T-helper 17 cell (primary cell): ENCODE measurements at regions not wholly inside any gene's neighbourhood (a gene's known extent, or its start where the extent isn't known, plus 50 kb on each side); places are given as distances from the start of the nearest gene placed in this dataset.

ENCODE experiments used
- ATAC-seq: fragments of 150-1000 bp; cut with Tn5 transposase; 2 replicates; pipeline ENCODE4 v1.10.0; 2021; ENCODE audit warnings: mild to moderate bottlenecking, moderate library complexity
- DNase-seq, 3 donors: peaks; one replicate each; pipeline versions ENCODE4 v3.0.0 to v3.0.0-alpha.2; 2020 to 2021
- H3K9me3 ChIP-seq: one replicate; pipeline ENCODE4 v1.7.0; 2013; ENCODE audit warnings: low read length, mild to moderate bottlenecking; ENCODE audit not compliant: control insufficient read depth, poor library complexity, severe bottlenecking
- H3K27ac Mint-ChIP-seq: one replicate; pipeline ENCODE4 v1.8.0; 2022; ENCODE audit warnings: mild to moderate bottlenecking, moderate library complexity, mixed read lengths
- H3K27me3 Mint-ChIP-seq: one replicate; pipeline ENCODE4 v1.8.0; 2022; ENCODE audit warnings: mixed read lengths
- H3K36me3 Mint-ChIP-seq: one replicate; pipeline ENCODE4 v1.8.0; 2022; ENCODE audit warnings: low read depth, mixed read lengths
- H3K4me1 Mint-ChIP-seq: one replicate; pipeline ENCODE4 v1.8.0; 2022; ENCODE audit warnings: mild to moderate bottlenecking, mixed read lengths
- H3K4me3 Mint-ChIP-seq: one replicate; pipeline ENCODE4 v1.8.0; 2022; ENCODE audit warnings: mild to moderate bottlenecking, moderate library complexity, mixed read lengths

- DNase-seq (no peak), ATAC-seq (no peak)
- no peak overlapping the region for H3K4me3 Mint-ChIP-seq
- H3K27ac Mint-ChIP-seq, result no peak overlapping the region
- H3K36me3 Mint-ChIP-seq, result no peaks in the 10 kb centered on the region
- no peaks in the 10 kb centered on the region for H3K4me1 Mint-ChIP-seq
- H3K9me3 ChIP-seq, result no peaks in the 10 kb centered on the region
- no peaks in the 10 kb centered on the region for H3K27me3 Mint-ChIP-seq
These were observed 1325.8 kb upstream of the PRMT6 start for GRCh38 chr1:105730701-105731100.

DNA sequence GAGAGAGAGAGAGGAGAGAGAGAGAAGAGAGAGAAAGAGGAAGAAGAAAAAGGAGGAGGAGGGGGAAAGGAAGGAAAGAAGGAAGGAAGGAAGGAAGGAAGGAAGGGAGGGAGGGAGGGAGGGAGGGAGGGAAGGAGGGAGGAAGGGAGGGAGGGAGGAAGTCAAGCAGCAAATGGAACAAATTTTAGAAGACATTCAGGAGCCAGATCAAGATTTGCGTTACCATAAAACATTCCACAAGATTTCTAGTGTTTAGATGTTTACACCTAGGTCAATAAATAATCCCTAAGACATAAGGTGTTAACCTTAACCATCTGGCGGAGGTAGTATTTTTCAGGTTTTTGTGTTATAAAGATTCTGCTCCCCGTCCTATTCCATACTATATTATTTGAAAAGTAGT lies 1320.1 kb upstream of the PRMT6 start:
- no peaks in the 10 kb centered on the region for H3K4me1 Mint-ChIP-seq
- ATAC-seq (no peak), DNase-seq (no peak)
- H3K27ac Mint-ChIP-seq, result no peak overlapping the region
- no peaks in the 10 kb centered on the region for H3K36me3 Mint-ChIP-seq
- no peak overlapping the region for H3K4me3 Mint-ChIP-seq
- no peaks in the 10 kb centered on the region for H3K27me3 Mint-ChIP-seq
- no peaks in the 10 kb centered on the region for H3K9me3 ChIP-seq

DNA sequence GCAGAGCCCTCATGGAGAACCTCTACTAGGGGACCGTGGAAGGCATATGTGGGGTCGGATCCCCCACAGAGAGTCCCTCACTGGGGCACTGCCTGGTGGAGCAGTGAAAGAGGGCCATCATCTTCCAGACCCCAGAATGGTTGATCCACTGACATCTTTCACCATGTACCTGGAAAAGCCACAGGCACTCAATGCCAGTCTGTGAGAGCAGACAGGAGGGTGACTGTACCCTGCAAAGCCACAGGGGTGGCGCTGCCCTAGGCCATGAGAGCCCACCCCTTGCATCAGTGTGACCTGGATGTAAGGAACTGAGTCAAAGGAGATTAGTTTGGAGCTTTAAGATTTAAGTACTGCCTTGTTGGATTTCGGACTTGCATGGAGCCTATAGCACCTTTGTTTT lies 1276.7 kb upstream of the PRMT6 start:
- Mint-ChIP-seq H3K36me3 (no peaks in the 10 kb centered on the region), H3K27me3 (no peaks in the 10 kb centered on the region), H3K4me1 (no peaks in the 10 kb centered on the region), H3K27ac (no peak overlapping the region), H3K4me3 (no peak overlapping the region)
- H3K9me3 ChIP-seq, result peaks cover 2% of the 10 kb centered on the region
- ATAC-seq (no peak), DNase-seq (no peak)

DNA sequence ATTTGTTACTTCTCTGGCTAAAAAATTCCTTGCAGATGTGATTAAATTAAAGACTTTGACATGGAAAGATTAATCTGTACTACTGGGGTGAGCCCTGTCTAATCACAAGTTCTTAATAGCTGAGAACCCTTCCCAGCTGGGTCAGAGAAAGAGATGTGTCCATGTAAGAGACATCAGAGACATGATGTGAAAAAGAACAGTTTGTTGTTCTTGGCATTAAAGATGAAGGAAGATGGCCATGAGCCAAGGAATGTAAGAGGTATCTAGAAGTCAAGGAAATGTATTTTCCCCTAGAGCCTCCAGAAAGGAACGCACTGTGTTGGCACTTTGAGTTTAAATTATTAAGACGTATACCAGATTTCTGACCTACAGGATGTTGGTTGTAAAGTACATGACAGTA lies 1271.5 kb upstream of the PRMT6 start:
- ATAC-seq, result no peak
- no peaks in the 10 kb centered on the region for H3K27me3 Mint-ChIP-seq
- H3K9me3 ChIP-seq, result peaks cover 2% of the 10 kb centered on the region

GRCh38 chr1:105793536-105794146 lies 1262.8 kb upstream of the PRMT6 start:
- Mint-ChIP-seq H3K27ac (no peak overlapping the region), H3K36me3 (no peaks in the 10 kb centered on the region), H3K4me3 (no peak overlapping the region), H3K27me3 (no peaks in the 10 kb centered on the region), H3K4me1 (no peaks in the 10 kb centered on the region)
- no peaks in the 10 kb centered on the region for H3K9me3 ChIP-seq
- ATAC-seq (no peak), DNase-seq (no peak)

More for the DNA sequence above, 1271.5 kb upstream of the PRMT6 start:
- no peak overlapping the region for H3K4me3 Mint-ChIP-seq
- DNase-seq, result no peak
- H3K4me1 Mint-ChIP-seq, result no peaks in the 10 kb centered on the region
- H3K27ac Mint-ChIP-seq, result no peak overlapping the region
- no peaks in the 10 kb centered on the region for H3K36me3 Mint-ChIP-seq

DNA sequence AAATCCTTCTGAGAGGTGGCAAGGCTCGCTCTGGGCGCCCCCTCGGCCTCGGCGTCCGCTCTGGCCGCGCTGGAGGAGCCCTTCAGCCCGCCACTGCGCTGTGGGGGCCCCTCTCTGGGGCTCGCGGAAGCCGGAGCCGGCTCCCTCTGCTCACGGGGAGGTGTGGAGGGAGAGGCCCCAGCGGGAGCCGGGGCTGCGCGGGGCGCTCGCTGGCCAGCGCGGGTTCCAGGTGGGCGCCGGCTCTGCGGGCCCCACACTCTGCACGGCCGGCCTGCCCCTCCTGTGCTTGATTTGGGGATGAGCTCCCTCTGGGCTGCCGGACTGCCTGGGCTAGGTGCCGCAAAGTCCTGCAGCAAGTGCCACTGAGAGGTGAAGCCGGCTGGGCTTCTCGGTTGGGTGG lies 1260.7 kb upstream of the PRMT6 start:
- Mint-ChIP-seq H3K27me3 (no peaks in the 10 kb centered on the region), H3K4me1 (no peaks in the 10 kb centered on the region), H3K4me3 (no peak overlapping the region), H3K36me3 (no peaks in the 10 kb centered on the region), H3K27ac (no peak overlapping the region)
- ATAC-seq (no peak), DNase-seq (no peak)
- H3K9me3 ChIP-seq, result no peaks in the 10 kb centered on the region

GRCh38 chr1:105830571-105831146 lies 1225.8 kb upstream of the PRMT6 start:
- no peaks in the 10 kb centered on the region for H3K9me3 ChIP-seq
- Mint-ChIP-seq H3K27ac (no peak overlapping the region), H3K36me3 (no peaks in the 10 kb centered on the region), H3K27me3 (no peaks in the 10 kb centered on the region), H3K4me1 (no peaks in the 10 kb centered on the region), H3K4me3 (no peak overlapping the region)
- DNase-seq, result no peak
- no peak for ATAC-seq

- Mint-ChIP-seq H3K27ac (no peak overlapping the region), H3K4me3 (no peak overlapping the region)
These were observed 1218.4 kb upstream of the PRMT6 start for GRCh38 chr1:105838071-105838470.

GRCh38 chr1:105865546-105865945 lies 1190.9 kb upstream of the PRMT6 start:
- ATAC-seq, result no peak
- DNase-seq, result no peak
- Mint-ChIP-seq H3K27me3 (no peaks in the 10 kb centered on the region), H3K4me1 (no peaks in the 10 kb centered on the region), H3K4me3 (no peak overlapping the region), H3K27ac (no peak overlapping the region), H3K36me3 (no peaks in the 10 kb centered on the region)
- H3K9me3 ChIP-seq, result no peaks in the 10 kb centered on the region

More at GRCh38 chr1:105838071-105838470, 1218.4 kb upstream of the PRMT6 start:
- H3K9me3 ChIP-seq, result peaks cover 2% of the 10 kb centered on the region
- Mint-ChIP-seq H3K36me3 (no peaks in the 10 kb centered on the region), H3K4me1 (no peaks in the 10 kb centered on the region), H3K27me3 (no peaks in the 10 kb centered on the region)
- no peak for ATAC-seq
- DNase-seq, result no peak

GRCh38 chr1:105872817-105873216 lies 1183.7 kb upstream of the PRMT6 start:
- no peaks in the 10 kb centered on the region for H3K9me3 ChIP-seq
- no peak for DNase-seq
- no peak overlapping the region for H3K27ac Mint-ChIP-seq
- H3K36me3 Mint-ChIP-seq, result no peaks in the 10 kb centered on the region
- ATAC-seq, result no peak
- no peaks in the 10 kb centered on the region for H3K27me3 Mint-ChIP-seq
- no peaks in the 10 kb centered on the region for H3K4me1 Mint-ChIP-seq
- H3K4me3 Mint-ChIP-seq, result no peak overlapping the region

DNA sequence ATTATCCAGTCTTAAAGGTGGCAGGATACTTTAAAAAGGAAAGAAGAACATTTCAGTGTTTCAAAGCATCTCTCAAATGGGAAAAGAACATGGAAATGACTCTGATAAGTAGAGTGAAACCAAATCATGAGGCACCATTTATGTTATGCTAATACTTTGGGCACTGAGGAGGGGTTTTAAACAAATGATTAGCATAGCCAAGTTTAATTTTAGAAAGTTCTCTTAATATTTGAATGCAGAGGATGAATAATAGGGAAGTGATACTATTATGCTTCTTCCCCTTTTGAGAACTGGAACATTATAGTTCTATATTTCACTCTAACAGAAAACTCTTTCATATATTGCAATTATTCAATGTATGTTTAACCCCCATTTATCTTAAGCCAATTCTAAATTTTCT lies 1181.9 kb upstream of the PRMT6 start:
- Mint-ChIP-seq H3K27ac (no peak overlapping the region), H3K36me3 (no peaks in the 10 kb centered on the region), H3K4me3 (no peak overlapping the region), H3K27me3 (no peaks in the 10 kb centered on the region), H3K4me1 (no peaks in the 10 kb centered on the region)
- no peaks in the 10 kb centered on the region for H3K9me3 ChIP-seq
- ATAC-seq (no peak), DNase-seq (no peak)

GRCh38 chr1:105886309-105886708 lies 1170.2 kb upstream of the PRMT6 start:
- H3K36me3 Mint-ChIP-seq, result no peaks in the 10 kb centered on the region
- no peaks in the 10 kb centered on the region for H3K4me1 Mint-ChIP-seq
- ATAC-seq (no peak), DNase-seq (no peak)
- no peak overlapping the region for H3K4me3 Mint-ChIP-seq
- no peaks in the 10 kb centered on the region for H3K9me3 ChIP-seq
- no peaks in the 10 kb centered on the region for H3K27me3 Mint-ChIP-seq
- no peak overlapping the region for H3K27ac Mint-ChIP-seq

GRCh38 chr1:105891308-105891707 lies 1165.2 kb upstream of the PRMT6 start:
- Mint-ChIP-seq H3K27ac (no peak overlapping the region), H3K4me3 (no peak overlapping the region), H3K27me3 (no peaks in the 10 kb centered on the region), H3K36me3 (no peaks in the 10 kb centered on the region), H3K4me1 (no peaks in the 10 kb centered on the region)
- H3K9me3 ChIP-seq, result no peaks in the 10 kb centered on the region
- DNase-seq (no peak), ATAC-seq (no peak)

DNA sequence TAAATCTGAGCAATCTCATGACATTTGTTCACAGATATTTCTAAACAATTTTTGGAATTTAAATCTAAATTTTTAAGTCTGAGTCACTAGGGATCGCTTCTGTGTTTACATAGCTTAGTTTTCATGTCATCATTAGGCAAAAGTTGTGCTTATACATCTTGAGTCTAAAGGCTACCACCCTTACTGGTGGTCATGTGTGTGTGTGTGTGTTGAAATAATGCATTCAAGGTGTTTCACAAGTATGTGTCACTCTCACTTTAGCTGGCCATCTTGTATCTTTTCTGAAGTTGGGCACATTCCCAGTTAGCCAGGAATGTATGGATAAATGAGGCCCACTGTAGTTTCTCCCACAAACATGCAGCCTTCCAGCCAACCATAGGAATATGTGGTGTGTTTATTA lies 1162.5 kb upstream of the PRMT6 start:
- H3K4me3 Mint-ChIP-seq, result no peak overlapping the region
- H3K27ac Mint-ChIP-seq, result no peak overlapping the region
- no peaks in the 10 kb centered on the region for H3K4me1 Mint-ChIP-seq
- DNase-seq (no peak), ATAC-seq (no peak)
- H3K36me3 Mint-ChIP-seq, result no peaks in the 10 kb centered on the region
- no peaks in the 10 kb centered on the region for H3K27me3 Mint-ChIP-seq
- H3K9me3 ChIP-seq, result no peaks in the 10 kb centered on the region
